Liver (tissue), 8 donors: ENCODE measurements at regions not wholly inside any gene's neighbourhood (a gene's known extent, or its start where the extent isn't known, plus 50 kb on each side); places are given as distances from the start of the nearest gene placed in this dataset.

Experiments used
- DNase-seq: peaks from one replicate; pipeline ENCODE4 v3.0.0-alpha.2; 2017; ENCODE audit warnings: low spot score
- H3K27ac ChIP-seq, 2 donors: one replicate each; pipeline ENCODE4 v1.7.0; 2013; ENCODE audit warnings: inconsistent platforms in 2 of 2, low read length in 2 of 2, control low read depth in 1 of 2, low read depth in 1 of 2, mild to moderate bottlenecking in 1 of 2
- H3K27me3 ChIP-seq, 4 donors: one replicate each; pipeline versions ENCODE4 v1.6.1 to v1.7.0; 2013; ENCODE audit warnings: low read length in 3 of 4, inconsistent platforms in 1 of 4, mild to moderate bottlenecking in 1 of 4, moderate library complexity in 1 of 4; ENCODE audit not compliant: control insufficient read depth in 4 of 4, insufficient read depth in 4 of 4
- H3K36me3 ChIP-seq, 4 donors: one replicate each; pipeline versions ENCODE4 v1.6.1 to v1.7.0; 2013; ENCODE audit warnings: low read length in 3 of 4, mild to moderate bottlenecking in 3 of 4, low read depth in 1 of 4, moderate library complexity in 1 of 4; ENCODE audit not compliant: control insufficient read depth in 4 of 4, insufficient read depth in 3 of 4
- H3K4me1 ChIP-seq, 4 donors: one replicate each; pipeline versions ENCODE4 v1.6.1 to v1.7.0; 2013; ENCODE audit warnings: low read length in 3 of 4, mild to moderate bottlenecking in 3 of 4, moderate library complexity in 1 of 4; ENCODE audit not compliant: control insufficient read depth in 4 of 4, insufficient read depth in 4 of 4
- H3K4me3 ChIP-seq, 3 donors: one replicate each; pipeline versions ENCODE4 v1.6.1 to v1.7.0; 2013; ENCODE audit warnings: low read length in 3 of 3, control low read depth in 1 of 3, low read depth in 1 of 3, mild to moderate bottlenecking in 1 of 3
- H3K9ac ChIP-seq, 2 donors: one replicate each; pipeline ENCODE4 v1.7.0; 2013; ENCODE audit warnings: low read length in 2 of 2, mild to moderate bottlenecking in 2 of 2, moderate library complexity in 2 of 2, control low read depth in 1 of 2, low read depth in 1 of 2
- H3K9me3 ChIP-seq, 4 donors: one replicate each; pipeline versions ENCODE4 v1.6.1 to v1.7.0; 2013; ENCODE audit warnings: low read length in 3 of 4; ENCODE audit not compliant: control insufficient read depth in 4 of 4
- ATF3 ChIP-seq: IDR thresholded peaks from 2 replicates; pipeline ENCODE4 v1.6.1; 2016; ENCODE audit warnings: antibody characterized with exemption
- CTCF ChIP-seq: fragments of 150-350 bp; IDR thresholded peaks from 2 replicates; pipeline ENCODE4 v1.5.1; 2017; ENCODE audit warnings: improper control_type of control experiment, low read depth, low read length; ENCODE audit not compliant: missing input control
- EGR1 ChIP-seq, 2 donors: IDR thresholded peaks; 2 replicates each; pipeline ENCODE4 v1.6.1; 2016 to 2018; ENCODE audit warnings: antibody characterized with exemption in 2 of 2, low read depth in 2 of 2
- FOXA2 ChIP-seq: IDR thresholded peaks from 2 replicates; pipeline ENCODE4 v1.6.1; 2016; ENCODE audit warnings: antibody characterized with exemption
- GABPA ChIP-seq, 2 donors: IDR thresholded peaks in 1 of 2; conservative IDR thresholded peaks in 1 of 2; 2 replicates each; pipeline ENCODE4 v1.6.1; 2016; ENCODE audit warnings: antibody characterized with exemption in 2 of 2, mild to moderate bottlenecking in 1 of 2, moderate library complexity in 1 of 2
- HNF4A ChIP-seq, 2 donors: conservative IDR thresholded peaks; 2 replicates each; pipeline ENCODE4 v1.6.1; 2016; ENCODE audit warnings: antibody characterized with exemption in 2 of 2, mild to moderate bottlenecking in 2 of 2
- HNF4G ChIP-seq: IDR thresholded peaks from 2 replicates; pipeline ENCODE4 v1.6.1; 2016; ENCODE audit warnings: antibody characterized with exemption
- JUND ChIP-seq, 2 donors: IDR thresholded peaks; 2 replicates each; pipeline ENCODE4 v1.6.1; 2016; ENCODE audit warnings: antibody characterized with exemption in 2 of 2
- MAX ChIP-seq: IDR thresholded peaks from 2 replicates; pipeline ENCODE4 v1.6.1; 2016; ENCODE audit warnings: antibody characterized with exemption
- NR2F2 ChIP-seq: IDR thresholded peaks from 2 replicates; pipeline ENCODE4 v1.6.1; 2016; ENCODE audit warnings: antibody characterized with exemption
- RAD21 ChIP-seq, 2 donors: IDR thresholded peaks; 2 replicates each; pipeline ENCODE4 v1.6.1; 2016; ENCODE audit warnings: antibody characterized with exemption in 2 of 2, mild to moderate bottlenecking in 2 of 2
- REST ChIP-seq: IDR thresholded peaks from 2 replicates; pipeline ENCODE4 v1.6.1; 2016; ENCODE audit warnings: antibody characterized with exemption, mild to moderate bottlenecking
- RXRA ChIP-seq, 2 donors: IDR thresholded peaks; 2 replicates each; pipeline ENCODE4 v1.6.1; 2017 to 2018; ENCODE audit warnings: antibody characterized with exemption in 2 of 2, mild to moderate bottlenecking in 1 of 2
- SP1 ChIP-seq: IDR thresholded peaks from 2 replicates; pipeline ENCODE4 v1.6.1; 2018; ENCODE audit warnings: antibody characterized with exemption, mild to moderate bottlenecking
- TAF1 ChIP-seq: conservative IDR thresholded peaks from 2 replicates; pipeline ENCODE4 v1.6.1; 2016; ENCODE audit warnings: antibody characterized with exemption, mild to moderate bottlenecking
- YY1 ChIP-seq: IDR thresholded peaks from 2 replicates; pipeline ENCODE4 v1.6.1; 2016; ENCODE audit warnings: antibody characterized with exemption, mild to moderate bottlenecking
- ZBTB33 ChIP-seq: IDR thresholded peaks from 2 replicates; pipeline ENCODE4 v1.6.1; 2016; ENCODE audit warnings: antibody characterized with exemption
- WGBS: extraction: QIAGEN DNeasy Blood & Tissue Kit; methylation state at CpG from one replicate; pipeline ENCODE4 v1.1.7; 2013; 5-methylcytosine and 5-hydroxymethylcytosine counted together
- donor health status: healthy.
- donor health status: healthy.
- donor health status: healthy.
- donor health status: healthy.
- donor health status: healthy.

- Histone ChIP-seq H3K9me3 (no peaks in the 10 kb centered on the region), H3K27me3 (no peaks in the 10 kb centered on the region), H3K36me3 (no peaks in the 10 kb centered on the region), H3K4me1 (no peaks in the 10 kb centered on the region), H3K4me3 (no peak overlapping the region), H3K27ac (no peak overlapping the region), H3K9ac (no peak overlapping the region)
- WGBS = 87% methylated on average over 4 of the region's 4 CpGs
- TF ChIP-seq GABPA (IDR thresholded peaks at IDR 0.05 in 1 of 2, conservative IDR thresholded peaks at IDR 0.05 in 1 of 2) (no peak), ATF3 (no peak), HNF4G (no peak), JUND (IDR thresholded peaks at IDR 0.05) (no peak), SP1 (no peak), RXRA (IDR thresholded peaks at IDR 0.05) (no peak), NR2F2 (no peak), TAF1 (no peak), CTCF (no peak), FOXA2 (no peak), MAX (no peak), YY1 (no peak), EGR1 (IDR thresholded peaks at IDR 0.05; ENCODE audit: low read depth in 2 of 2) (no peak), REST (no peak), HNF4A (conservative IDR thresholded peaks at IDR 0.05) (no peak)
- DNase-seq = no peak
These were observed 104.6 kb upstream of the GJB6 start for GRCh38 chr13:20336761-20337160.

GRCh38 chr13:20334309-20334708 is 102.2 kb upstream of the GJB6 start:
- Histone ChIP-seq H3K4me3 (no peak overlapping the region), H3K27ac (no peak overlapping the region), H3K27me3 (no peaks in the 10 kb centered on the region), H3K9ac (no peak overlapping the region), H3K36me3 (no peaks in the 10 kb centered on the region), H3K4me1 (no peaks in the 10 kb centered on the region), H3K9me3 (no peaks in the 10 kb centered on the region)
- DNase-seq = no peak
- 85% methylated on average over 6 of the region's 6 CpGs for WGBS
- TF ChIP-seq FOXA2 (no peak), GABPA (IDR thresholded peaks at IDR 0.05 in 1 of 2, conservative IDR thresholded peaks at IDR 0.05 in 1 of 2) (no peak), ATF3 (no peak), MAX (no peak), RAD21 (IDR thresholded peaks at IDR 0.05) (no peak), JUND (IDR thresholded peaks at IDR 0.05) (no peak), NR2F2 (no peak), RXRA (IDR thresholded peaks at IDR 0.05) (no peak), HNF4A (conservative IDR thresholded peaks at IDR 0.05) (no peak), HNF4G (no peak), ZBTB33 (no peak), REST (no peak)
